ENCODE measurements at regions not wholly inside any gene's neighbourhood (a gene's known extent, or its start where the extent isn't known, plus 50 kb on each side); places are given as distances from the start of the nearest gene placed in this dataset.
"Not testable (repeated sequence)": the region's sequence is repeated elsewhere in the genome, so short reads cannot be mapped to it uniquely, and the experiment has no call there.

GRCh38 chr7:113593455-113593854 is 325.4 kb downstream of the PPP1R3A start:
- DNase-seq, result not testable (repeated sequence)

GRCh38 chr7:113592924-113593323 is 325.9 kb downstream of the PPP1R3A start:
- not testable (repeated sequence) for DNase-seq

GRCh38 chr7:113582471-113582870 is 336.3 kb downstream of the PPP1R3A start:
- no peak for DNase-seq

- DNase-seq, result not testable (repeated sequence)
Observed at GRCh38 chr7:113563257-113563656, 355.6 kb downstream of the PPP1R3A start.

GRCh38 chr7:113562801-113563200 is 356.0 kb downstream of the PPP1R3A start:
- DNase-seq, result no peak

GRCh38 chr7:113562242-113562641 is 356.6 kb downstream of the PPP1R3A start:
- no peak for DNase-seq

GRCh38 chr7:113561446-113561845 is 357.4 kb downstream of the PPP1R3A start:
- no peak for DNase-seq

- peak; percentile 1 for DNase-seq
Observed at GRCh38 chr7:113550966-113551365, 367.8 kb downstream of the PPP1R3A start.

- DNase-seq, result no peak
Observed at GRCh38 chr7:113548561-113548960, 370.2 kb downstream of the PPP1R3A start.

- no peak for DNase-seq
Observed at GRCh38 chr7:113548137-113548536, 370.7 kb downstream of the PPP1R3A start.

GRCh38 chr7:113521468-113521867 is 397.3 kb downstream of the PPP1R3A start:
- DNase-seq, result no peak

- DNase-seq, result peak; percentile 22
Observed at GRCh38 chr7:113519472-113519871, 399.3 kb downstream of the PPP1R3A start.

GRCh38 chr7:113504691-113505090 is 386.3 kb upstream of the SMIM30 start:
- DNase-seq, result no peak

GRCh38 chr7:113504142-113504541 is 385.8 kb upstream of the SMIM30 start:
- DNase-seq, result no peak

GRCh38 chr7:113496586-113496985 is 378.2 kb upstream of the SMIM30 start:
- not testable (repeated sequence) for DNase-seq

- not testable (repeated sequence) for DNase-seq
Observed at GRCh38 chr7:113494797-113495566, 376.6 kb upstream of the SMIM30 start.

- DNase-seq, result no peak
Observed at GRCh38 chr7:113491305-113491704, 373.0 kb upstream of the SMIM30 start.

- DNase-seq, result no peak
Observed at GRCh38 chr7:113487925-113488731, 369.8 kb upstream of the SMIM30 start.

- DNase-seq, result no peak
Observed at GRCh38 chr7:113486548-113486947, 368.2 kb upstream of the SMIM30 start.

GRCh38 chr7:113483657-113484056 is 365.3 kb upstream of the SMIM30 start:
- DNase-seq, result no peak

- no peak for DNase-seq
Observed at GRCh38 chr7:113480537-113480936, 362.2 kb upstream of the SMIM30 start.

GRCh38 chr7:113464096-113464855 is 345.9 kb upstream of the SMIM30 start:
- DNase-seq, result peak; percentile 3

GRCh38 chr7:113460067-113460466 is 341.7 kb upstream of the SMIM30 start:
- DNase-seq, result no peak
